ENCODE measurements at regions not wholly inside any gene's neighbourhood (a gene's known extent, or its start where the extent isn't known, plus 50 kb on each side); places are given as distances from the start of the nearest gene placed in this dataset.
"Not testable (repeated sequence)": the region's sequence is repeated elsewhere in the genome, so short reads cannot be mapped to it uniquely, and the experiment has no call there.

GRCh38 chr13:87331178-87331577, 340.0 kb upstream of the SLITRK5 start:
- no peak overlapping the region for H3K4me3 ChIP-seq (ENCODE audit: low read depth, low read length)
- TF ChIP-seq, protein P1, sequence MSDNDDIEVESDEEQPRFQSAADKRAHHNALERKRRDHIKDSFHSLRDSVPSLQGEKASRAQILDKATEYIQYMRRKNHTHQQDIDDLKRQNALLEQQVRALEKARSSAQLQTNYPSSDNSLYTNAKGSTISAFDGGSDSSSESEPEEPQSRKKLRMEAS (IDR thresholded peaks at IDR 0.05; ENCODE audit: low read depth, low read length) = no peak
- TF ChIP-seq, protein P2, sequence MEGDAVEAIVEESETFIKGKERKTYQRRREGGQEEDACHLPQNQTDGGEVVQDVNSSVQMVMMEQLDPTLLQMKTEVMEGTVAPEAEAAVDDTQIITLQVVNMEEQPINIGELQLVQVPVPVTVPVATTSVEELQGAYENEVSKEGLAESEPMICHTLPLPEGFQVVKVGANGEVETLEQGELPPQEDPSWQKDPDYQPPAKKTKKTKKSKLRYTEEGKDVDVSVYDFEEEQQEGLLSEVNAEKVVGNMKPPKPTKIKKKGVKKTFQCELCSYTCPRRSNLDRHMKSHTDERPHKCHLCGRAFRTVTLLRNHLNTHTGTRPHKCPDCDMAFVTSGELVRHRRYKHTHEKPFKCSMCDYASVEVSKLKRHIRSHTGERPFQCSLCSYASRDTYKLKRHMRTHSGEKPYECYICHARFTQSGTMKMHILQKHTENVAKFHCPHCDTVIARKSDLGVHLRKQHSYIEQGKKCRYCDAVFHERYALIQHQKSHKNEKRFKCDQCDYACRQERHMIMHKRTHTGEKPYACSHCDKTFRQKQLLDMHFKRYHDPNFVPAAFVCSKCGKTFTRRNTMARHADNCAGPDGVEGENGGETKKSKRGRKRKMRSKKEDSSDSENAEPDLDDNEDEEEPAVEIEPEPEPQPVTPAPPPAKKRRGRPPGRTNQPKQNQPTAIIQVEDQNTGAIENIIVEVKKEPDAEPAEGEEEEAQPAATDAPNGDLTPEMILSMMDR (IDR thresholded peaks at IDR 0.05; ENCODE audit: low read depth, low read length) = no peak
- TF ChIP-seq POLR2A (IDR thresholded peaks at IDR 0.05; ENCODE audit: extremely low read depth, insufficient read length) (no peak), MYC (IDR thresholded peaks at IDR 0.05; ENCODE audit: low read depth, low read length) (no peak)
- DNase-seq (ENCODE audit: low read depth) = no peak

DNA sequence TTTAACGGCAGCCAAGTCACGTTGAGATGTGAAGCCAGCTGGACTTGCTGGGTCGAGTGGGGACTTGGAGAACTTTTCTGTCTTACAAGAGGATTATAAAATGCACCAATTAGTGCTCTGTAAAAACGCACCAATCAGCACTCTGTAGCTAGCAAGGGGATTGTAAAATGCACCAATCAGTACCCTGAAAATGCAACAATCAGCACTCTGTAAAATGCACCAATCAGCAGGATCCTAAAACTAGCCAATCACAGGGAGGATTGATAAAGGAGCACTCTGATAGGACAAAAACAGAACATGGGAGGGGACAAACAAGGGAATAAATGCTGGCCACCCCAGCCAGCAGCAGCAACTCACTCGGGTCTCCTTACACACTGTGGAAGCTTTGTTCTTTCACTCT, 337.6 kb upstream of the SLITRK5 start:
- DNase-seq (ENCODE audit: low read depth) = no peak
- H3K4me3 ChIP-seq (ENCODE audit: low read depth, low read length) = no peak overlapping the region
- TF ChIP-seq, protein P2 (IDR thresholded peaks at IDR 0.05; ENCODE audit: low read depth, low read length) = no peak
- no peak for TF ChIP-seq POLR2A (IDR thresholded peaks at IDR 0.05; ENCODE audit: extremely low read depth, insufficient read length)
- no peak for TF ChIP-seq MYC (IDR thresholded peaks at IDR 0.05; ENCODE audit: low read depth, low read length)
- TF ChIP-seq, protein P1 (IDR thresholded peaks at IDR 0.05; ENCODE audit: low read depth, low read length) = no peak

DNA sequence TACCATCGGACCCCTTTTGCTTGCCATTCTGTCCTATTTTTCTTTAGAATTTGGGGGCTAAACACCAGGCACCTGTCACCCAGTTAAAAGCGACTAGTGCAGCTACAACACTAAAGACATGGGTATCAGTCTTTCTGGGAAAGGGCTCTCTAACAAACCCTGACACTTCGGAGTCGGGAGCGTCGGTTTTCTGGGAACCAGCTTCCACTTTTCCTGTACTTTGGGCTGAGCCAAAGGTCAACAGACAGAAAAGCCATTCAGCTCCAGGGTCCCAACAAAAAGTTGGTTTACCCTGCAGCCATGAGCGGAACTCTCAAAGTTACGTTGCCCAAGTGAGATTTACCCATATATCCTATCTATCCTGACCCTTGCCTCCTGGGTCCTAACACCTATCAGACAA, 337.0 kb upstream of the SLITRK5 start:
- no peak overlapping the region for H3K4me3 ChIP-seq (ENCODE audit: low read depth, low read length)
- TF ChIP-seq, protein P2 (IDR thresholded peaks at IDR 0.05; ENCODE audit: low read depth, low read length) = no peak
- TF ChIP-seq MYC (IDR thresholded peaks at IDR 0.05; ENCODE audit: low read depth, low read length) (no peak), POLR2A (IDR thresholded peaks at IDR 0.05; ENCODE audit: extremely low read depth, insufficient read length) (no peak)
- TF ChIP-seq, protein P1 (IDR thresholded peaks at IDR 0.05; ENCODE audit: low read depth, low read length) = no peak
- DNase-seq (ENCODE audit: low read depth) = no peak

DNA sequence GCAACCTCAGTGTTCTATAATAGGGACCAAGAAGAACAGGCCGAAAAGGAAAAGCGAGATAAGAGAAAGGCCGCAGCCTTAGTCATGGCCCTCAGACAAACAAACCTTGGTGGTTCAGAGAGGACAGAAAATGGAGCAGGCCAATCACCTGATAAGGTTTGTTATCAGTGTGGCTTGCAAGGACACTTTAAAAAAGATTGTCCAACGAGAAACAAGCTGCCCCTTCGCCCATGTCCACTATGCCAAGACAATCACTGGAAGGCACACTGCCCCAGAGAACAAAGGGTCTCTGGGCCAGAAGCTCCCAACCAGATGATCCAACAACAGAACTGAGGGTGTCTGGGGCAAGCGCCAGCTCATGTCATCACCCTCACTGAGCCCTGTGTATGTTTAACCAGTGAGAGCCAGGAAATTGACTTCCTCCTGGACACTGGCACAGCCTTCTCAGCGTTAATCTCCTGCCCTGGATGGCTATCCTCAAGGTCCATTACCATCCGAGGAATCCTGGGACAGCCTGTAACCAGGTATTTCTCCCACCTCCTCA, 334.8 kb upstream of the SLITRK5 start:
- not testable (repeated sequence) for DNase-seq (ENCODE audit: low read depth); H3K4me3 ChIP-seq (ENCODE audit: low read depth, low read length)

- no peak overlapping the region for H3K4me3 ChIP-seq (ENCODE audit: low read depth, low read length)
- no peak for DNase-seq (ENCODE audit: low read depth)
- TF ChIP-seq, protein P1 (IDR thresholded peaks at IDR 0.05; ENCODE audit: low read depth, low read length) = no peak
- TF ChIP-seq, protein P2 (IDR thresholded peaks at IDR 0.05; ENCODE audit: low read depth, low read length) = no peak
- no peak for TF ChIP-seq MYC (IDR thresholded peaks at IDR 0.05; ENCODE audit: low read depth, low read length)
- no peak for TF ChIP-seq POLR2A (IDR thresholded peaks at IDR 0.05; ENCODE audit: extremely low read depth, insufficient read length)
These were observed 327.0 kb upstream of the SLITRK5 start for GRCh38 chr13:87344176-87344575.

- TF ChIP-seq, protein P2 (IDR thresholded peaks at IDR 0.05; ENCODE audit: low read depth, low read length) = no peak
- TF ChIP-seq, protein P1 (IDR thresholded peaks at IDR 0.05; ENCODE audit: low read depth, low read length) = no peak
- TF ChIP-seq POLR2A (IDR thresholded peaks at IDR 0.05; ENCODE audit: extremely low read depth, insufficient read length) (no peak), MYC (IDR thresholded peaks at IDR 0.05; ENCODE audit: low read depth, low read length) (no peak)
- no peak for DNase-seq (ENCODE audit: low read depth)
- no peak overlapping the region for H3K4me3 ChIP-seq (ENCODE audit: low read depth, low read length)
These were observed 315.7 kb upstream of the SLITRK5 start for GRCh38 chr13:87355451-87355850.
